OCI-LY7 (cell line): ENCODE measurements at regions not wholly inside any gene's neighbourhood (a gene's known extent, or its start where the extent isn't known, plus 50 kb on each side); places are given as distances from the start of the nearest gene placed in this dataset.
"Not testable (repeated sequence)": the region's sequence is repeated elsewhere in the genome, so short reads cannot be mapped to it uniquely, and the experiment has no call there.

Source experiments
- BruUV-seq: library from RNA; stranded (reverse); fragments of 400-500 nt; replicated peaks from 2 replicates; lab custom pipeline; 2021; lab: Mats Ljungman, UMichigan
- CTCF ChIA-PET: fragments of 300-600 bp; sonication (Branson Sonifier 250); formaldehyde crosslinking; loops from one replicate; lab custom pipeline; 2022; ENCODE audit warnings: antibody characterized with exemption; ENCODE audit not compliant: unreplicated experiment; lab: Charles Lee
- POLR2A ChIA-PET: fragments of 300-600 bp; sonication (Branson Sonifier 250); formaldehyde crosslinking; loops from one replicate; lab custom pipeline; 2022; ENCODE audit warnings: antibody characterized with exemption; lab: Charles Lee
- DNase-seq: peaks from one replicate; pipeline ENCODE4 v3.0.0-alpha.2; 2015; ENCODE audit warnings: low spot score
- H2AFZ ChIP-seq: fragments of 200-600 bp; sonication (generic), shearing (Covaris generic); 2 replicates; pipeline ENCODE4 v1.6.1; 2014; ENCODE audit warnings: mild to moderate bottlenecking, antibody characterized with exemption, low read length, moderate library complexity
- H3K27ac ChIP-seq: fragments of 200-600 bp; sonication (generic); 2 replicates; pipeline ENCODE4 v1.5.1; 2014; ENCODE audit warnings: mixed run types, low read depth, mild to moderate bottlenecking, moderate library complexity, low read length, inconsistent platforms; ENCODE audit not compliant: poor library complexity, severe bottlenecking
- H3K36me3 ChIP-seq: fragments of 200-600 bp; sonication (generic); 2 replicates; pipeline ENCODE4 v1.6.1; 2014; ENCODE audit warnings: mild to moderate bottlenecking, antibody characterized with exemption, low read length, moderate library complexity, mixed read lengths; ENCODE audit not compliant: insufficient read depth
- H3K4me1 ChIP-seq: fragments of 200-600 bp; sonication (generic); 2 replicates; pipeline ENCODE4 v1.5.1; 2014; ENCODE audit warnings: mild to moderate bottlenecking, low read length; ENCODE audit not compliant: insufficient read depth, poor library complexity, severe bottlenecking
- H3K4me2 ChIP-seq: fragments of 200-600 bp; sonication (generic); 2 replicates; pipeline ENCODE4 v1.6.1; 2014; ENCODE audit warnings: mild to moderate bottlenecking, low read length
- H3K4me3 ChIP-seq: fragments of 200-600 bp; sonication (generic); 2 replicates; pipeline ENCODE4 v1.5.1; 2014; ENCODE audit warnings: mild to moderate bottlenecking, low read depth, low read length; ENCODE audit not compliant: poor library complexity, severe bottlenecking
- H3K79me2 ChIP-seq: fragments of 200-600 bp; sonication (generic); 2 replicates; pipeline ENCODE4 v1.6.1; 2016; ENCODE audit warnings: low read depth, mild to moderate bottlenecking, low read length, moderate library complexity, mixed read lengths; ENCODE audit not compliant: insufficient read depth
- H3K9me2 ChIP-seq: fragments of 200-600 bp; sonication (generic); 2 replicates; pipeline ENCODE4 v1.6.1; 2016; ENCODE audit warnings: mild to moderate bottlenecking, low read length, mixed read lengths; ENCODE audit not compliant: insufficient read depth
- H3K9me3 ChIP-seq: fragments of 200-600 bp; sonication (generic); 2 replicates; pipeline ENCODE4 v1.6.1; 2014; ENCODE audit warnings: mild to moderate bottlenecking, mixed run types, low read length, mixed read lengths
- H4K20me1 ChIP-seq: fragments of 200-600 bp; sonication (generic); 2 replicates; pipeline ENCODE4 v1.6.1; 2014; ENCODE audit warnings: mild to moderate bottlenecking, antibody characterized with exemption, low read length, moderate library complexity, mixed read lengths; ENCODE audit not compliant: insufficient read depth
- intact Hi-C: fragments of 100-400 bp; cut with micrococcal nuclease; formaldehyde crosslinking; loops from one replicate; pipeline ENCODE4 v1.10.0; 2022; ENCODE audit not compliant: unreplicated experiment
- small RNA-seq: library from RNA; depleted of rRNA; stranded (forward); fragments of <200 nt; gene quantifications from one replicate; pipeline ENCODE3, GENCODE V24; 2014

GRCh38 chr20:29885282-29886185 is 1371.9 kb upstream of the DEFB115 start:
- H2AFZ ChIP-seq, intact Hi-C loops, H4K20me1 ChIP-seq, H3K9me2 ChIP-seq, H3K36me3 ChIP-seq, DNase-seq, H3K27ac ChIP-seq, H3K4me3 ChIP-seq, POLR2A ChIA-PET, H3K4me1 ChIP-seq, H3K4me2 ChIP-seq, H3K79me2 ChIP-seq, CTCF ChIA-PET, H3K9me3 ChIP-seq, BruUV-seq: not testable (repeated sequence)

GRCh38 chr20:29891555-29891954 is 1365.9 kb upstream of the DEFB115 start:
- H3K36me3 ChIP-seq, H3K79me2 ChIP-seq, H3K4me1 ChIP-seq, DNase-seq, H2AFZ ChIP-seq, CTCF ChIA-PET, H3K27ac ChIP-seq, intact Hi-C loops, H3K4me2 ChIP-seq, H4K20me1 ChIP-seq, BruUV-seq, POLR2A ChIA-PET, H3K4me3 ChIP-seq, H3K9me2 ChIP-seq, H3K9me3 ChIP-seq: not testable (repeated sequence)

Small RNA genes in the stretch of these regions (small RNA-seq; reads per million reads assigned to genes)
- 5.9 reads per million, percentile 93 among the genes with 10 or more reads in this experiment for gene RF00002
